Spleen (tissue), 7 donors: ENCODE measurements at regions not wholly inside any gene's neighbourhood (a gene's known extent, or its start where the extent isn't known, plus 50 kb on each side); places are given as distances from the start of the nearest gene placed in this dataset.

Source experiments
- CTCF ChIP-seq, 11 experiments: fragments of 200-600 bp in 7 of 11; fragments of 450-650 bp in 4 of 11; sonication (generic) in 4 of 11; IDR thresholded peaks in 8 of 11; conservative IDR thresholded peaks in 3 of 11; 1 replicate in 7 of 11; 2 replicates in 4 of 11; pipeline versions ENCODE4 v1.4.0 to v1.8.0; 2016 to 2021; ENCODE audit warnings: antibody characterized with exemption in 11 of 11, inconsistent platforms in 4 of 11, mild to moderate bottlenecking in 1 of 11
- POLR2A ChIP-seq, 3 donors: fragments of 450-650 bp; IDR thresholded peaks; one replicate each; pipeline ENCODE4 v1.5.1; 2017; ENCODE audit warnings: antibody characterized with exemption in 3 of 3, mild to moderate bottlenecking in 1 of 3
- donor health status: DM: no; HTN: no; CAD: no; lungs with moderate emphysema.
- donor health status: DM: no; HTN: no; CAD: no.
- donor health status: DM: no; HTN: no; CAD: no.

- no peak for TF ChIP-seq POLR2A (IDR thresholded peaks at IDR 0.05)
- TF ChIP-seq CTCF (IDR thresholded peaks at IDR 0.05 in 8 of 11, conservative IDR thresholded peaks at IDR 0.05 in 3 of 11): no peak
Observed at GRCh38 chr12:131217024-131217586, 263.4 kb downstream of the ADGRD1 start.
